GM12878 (cell line): ENCODE measurements at regions not wholly inside any gene's neighbourhood (a gene's known extent, or its start where the extent isn't known, plus 50 kb on each side); places are given as distances from the start of the nearest gene placed in this dataset.

Experiments
- ATAC-seq: fragments of 200-7000 bp; cut with Tn5 transposase; 3 replicates; pipeline ENCODE4 v1.9.1; 2020; ENCODE audit warnings: mild to moderate bottlenecking, moderate library complexity
- BruUV-seq: library from RNA; stranded (reverse); fragments of 400-500 nt; replicated peaks from 2 replicates; lab custom pipeline; 2021; lab: Mats Ljungman, UMichigan
- CTCF ChIA-PET: fragments of 300-600 bp; sonication (Branson Sonifier 250); formaldehyde crosslinking; extraction: SDS; loops from one replicate; lab custom pipeline; 2021; ENCODE audit warnings: inconsistent platforms; lab: Yijun Ruan, JAX
- POLR2A ChIA-PET: fragments of 350-600 bp; formaldehyde crosslinking; extraction: SDS; loops from one replicate; lab custom pipeline; 2021; ENCODE audit warnings: inconsistent platforms; lab: Charles Lee
- RAD21 ChIA-PET: fragments of 300-600 bp; sonication (Branson Sonifier 250); formaldehyde crosslinking; loops from one replicate; lab custom pipeline; 2023; ENCODE audit warnings: antibody characterized with exemption; ENCODE audit not compliant: unreplicated experiment; lab: Charles Lee
- SMC1A ChIA-PET: fragments of 300-600 bp; sonication (Branson Sonifier 250); formaldehyde crosslinking; loops from one replicate; lab custom pipeline; 2023; ENCODE audit not compliant: unreplicated experiment, uncharacterized antibody; lab: Charles Lee
- DNase-seq: peaks from one replicate; pipeline ENCODE4 v3.0.0-alpha.2; 2011; ENCODE audit warnings: low read depth, low spot score
- FAIRE-seq: peaks from 3 replicates; lab custom pipeline; 2011; peaks lifted over from hg19 to GRCh38; lab: Jason Lieb, UNC
- H2AFZ ChIP-seq: 2 replicates; pipeline ENCODE4 v1.6.0; 2011; ENCODE audit warnings: low read depth, low read length, control low read depth; ENCODE audit not compliant: control insufficient read depth
- H3K27ac ChIP-seq: 2 replicates; pipeline ENCODE4 v1.5.1; 2011; ENCODE audit warnings: control low read depth; ENCODE audit not compliant: control insufficient read depth, insufficient read depth
- H3K27me3 ChIP-seq, 2 experiments: replicated peaks in 1 of 2; 2 replicates each; pipeline versions ENCODE4 v1.6.0 to v1.6.1; 2011; ENCODE audit warnings: low read length in 1 of 2; ENCODE audit not compliant: control insufficient read depth in 2 of 2, insufficient read depth in 2 of 2
- H3K36me3 ChIP-seq, 2 experiments: 2 replicates each; pipeline ENCODE4 v1.5.1; 2011; ENCODE audit warnings: low read length in 1 of 2; ENCODE audit not compliant: control insufficient read depth in 2 of 2, insufficient read depth in 2 of 2
- H3K4me1 ChIP-seq: 2 replicates; pipeline ENCODE4 v1.6.1; 2011; ENCODE audit warnings: mild to moderate bottlenecking, low read length, moderate library complexity, mixed read lengths; ENCODE audit not compliant: control insufficient read depth, insufficient read depth
- H3K4me2 ChIP-seq: 2 replicates; pipeline ENCODE4 v1.6.0; 2011; ENCODE audit warnings: control low read depth; ENCODE audit not compliant: control insufficient read depth, insufficient read depth
- H3K4me3 ChIP-seq: fragments of 200-600 bp; sonication (generic); 2 replicates; pipeline ENCODE4 v1.5.1; 2016
- H3K79me2 ChIP-seq: 2 replicates; pipeline ENCODE4 v1.6.0; 2011; ENCODE audit warnings: low read length; ENCODE audit not compliant: control insufficient read depth, insufficient read depth
- H3K9ac ChIP-seq: 2 replicates; pipeline ENCODE4 v1.8.0; 2011; ENCODE audit warnings: low read length, control low read depth, mixed read lengths; ENCODE audit not compliant: control insufficient read depth, insufficient read depth
- H3K9me3 ChIP-seq: replicated peaks from 3 replicates; pipeline ENCODE4 v1.5.1; 2011; ENCODE audit warnings: mild to moderate bottlenecking, low read length; ENCODE audit not compliant: control insufficient read depth, insufficient read depth
- H4K20me1 ChIP-seq: 2 replicates; pipeline ENCODE4 v1.6.0; 2011; ENCODE audit not compliant: control insufficient read depth, insufficient read depth
- BCL11A ChIP-seq: IDR thresholded peaks from 2 replicates; pipeline ENCODE4 v1.6.1; 2011; ENCODE audit warnings: low read depth, low read length
- ETV6 ChIP-seq, 2 experiments: fragments of 450-650 bp in 1 of 2; IDR thresholded peaks in 1 of 2; conservative IDR thresholded peaks in 1 of 2; 2 replicates each; pipeline ENCODE4 v1.6.1; 2014; ENCODE audit warnings: antibody characterized with exemption in 1 of 2, borderline replicate concordance in 1 of 2, low read depth in 1 of 2, mild to moderate bottlenecking in 1 of 2, moderate library complexity in 1 of 2
- FOXM1 ChIP-seq: IDR thresholded peaks from 2 replicates; pipeline ENCODE4 v1.6.1; 2012; ENCODE audit warnings: low read depth, mild to moderate bottlenecking, inconsistent platforms, low read length, moderate library complexity
- IKZF1 ChIP-seq: fragments of 450-650 bp; conservative IDR thresholded peaks from 2 replicates; pipeline ENCODE4 v1.6.1; 2017; ENCODE audit warnings: antibody characterized with exemption, mild to moderate bottlenecking
- KLF5 ChIP-seq: fragments of 450-650 bp; IDR thresholded peaks from 2 replicates; pipeline ENCODE4 v1.6.1; 2014; ENCODE audit warnings: mild to moderate bottlenecking; ENCODE audit not compliant: partially characterized antibody
- MEF2B ChIP-seq: fragments of 450-650 bp; IDR thresholded peaks from 2 replicates; pipeline ENCODE4 v1.6.1; 2018; ENCODE audit warnings: mild to moderate bottlenecking, moderate library complexity; ENCODE audit not compliant: partially characterized antibody, poor library complexity, severe bottlenecking
- NFXL1 ChIP-seq: fragments of 450-650 bp; IDR thresholded peaks from 2 replicates; pipeline ENCODE4 v1.6.1; 2017; ENCODE audit warnings: antibody characterized with exemption, mild to moderate bottlenecking, borderline replicate concordance
- NR2F1 ChIP-seq: fragments of 450-650 bp; conservative IDR thresholded peaks from 2 replicates; pipeline ENCODE4 v1.6.1; 2017; ENCODE audit warnings: mild to moderate bottlenecking
- PRDM15 ChIP-seq: fragments of 450-650 bp; formaldehyde crosslinking; IDR thresholded peaks from 2 replicates; pipeline ENCODE4 v1.4.0; 2020; ENCODE audit warnings: mild to moderate bottlenecking, moderate library complexity
- RCOR1 ChIP-seq: conservative IDR thresholded peaks from 2 replicates; pipeline ENCODE4 v1.6.1; 2012; ENCODE audit warnings: low read depth, low read length, improper control_type of control experiment
- RELA ChIP-seq: fragments of 450-650 bp; IDR thresholded peaks from 2 replicates; pipeline ENCODE4 v1.8.0; 2014; ENCODE audit warnings: borderline replicate concordance; ENCODE audit not compliant: partially characterized antibody
- SMAD1 ChIP-seq: fragments of 450-650 bp; IDR thresholded peaks from 2 replicates; pipeline ENCODE4 v1.6.1; 2018; ENCODE audit warnings: mild to moderate bottlenecking, low read depth; ENCODE audit not compliant: partially characterized antibody
- SREBF1 ChIP-seq: IDR thresholded peaks from 2 replicates; pipeline ENCODE4 v1.6.1; 2012; ENCODE audit warnings: mild to moderate bottlenecking, low read length
- STAT3 ChIP-seq: IDR thresholded peaks from 2 replicates; pipeline ENCODE4 v1.6.1; 2011; ENCODE audit warnings: low read depth, low read length, improper control_type of control experiment
- TARDBP ChIP-seq: IDR thresholded peaks from 2 replicates; pipeline ENCODE4 v1.6.1; 2016; ENCODE audit warnings: borderline replicate concordance
- ZNF207 ChIP-seq: fragments of 450-650 bp; IDR thresholded peaks from 2 replicates; pipeline ENCODE4 v1.6.1; 2014; ENCODE audit warnings: antibody characterized with exemption, mild to moderate bottlenecking, borderline replicate concordance
- WGBS: methylation state at CpG from one replicate; pipeline ENCODE4 v1.1.6; 2016; ENCODE audit warnings: low lambda C conversion rate; ENCODE audit not compliant: insufficient replicate concordance, insufficient coverage; ENCODE audit errors: missing lambda C conversion rate; 5-methylcytosine and 5-hydroxymethylcytosine counted together
- in situ Hi-C: fragments of 300-500 bp; cut with MboI; formaldehyde crosslinking; loops from 9 replicates; pipeline ENCODE4 v1.14.3; 2018; ENCODE audit warnings: mixed read lengths
- intact Hi-C: fragments of 100-400 bp; cut with micrococcal nuclease; formaldehyde crosslinking; loops from one replicate; pipeline ENCODE4 v1.14.2; 2022; ENCODE audit not compliant: unreplicated experiment

- RAD21 ChIA-PET, result no interaction called here
- POLR2A ChIA-PET, result no interaction called here
- CTCF ChIA-PET, result no interaction called here
- no peak overlapping the region for H3K9ac ChIP-seq
- no peaks in the 10 kb centered on the region for H3K27me3 ChIP-seq
- intact Hi-C loops (no loop called here), in situ Hi-C loops (no loop called here)
- no peak for FAIRE-seq
- H3K79me2 ChIP-seq, result no peaks in the 10 kb centered on the region
- H3K4me3 ChIP-seq, result no peak overlapping the region
- no peak for DNase-seq
- no peak overlapping the region for H3K27ac ChIP-seq
- no peak overlapping the region for H3K4me2 ChIP-seq
- no peak overlapping the region for H2AFZ ChIP-seq
- 0% methylated on average over 1 of the region's 1 CpG for WGBS
- no peaks in the 10 kb centered on the region for H3K9me3 ChIP-seq
- SMC1A ChIA-PET, result interaction anchor here (0.6 to 1.7 kb wide), 2 partner anchors 37 to 357 kb away, joined by 3 to 4 read pairs; no protein-coding TSS in a partner anchor
- no peak for TF ChIP-seq NFXL1
- no peak for ATAC-seq
- no peaks in the 10 kb centered on the region for H4K20me1 ChIP-seq
- no peaks in the 10 kb centered on the region for H3K4me1 ChIP-seq
- no TSS peak for BruUV-seq
- no peaks in the 10 kb centered on the region for H3K36me3 ChIP-seq
Measured at GRCh38 chr2:180279581-180279980, 272.5 kb upstream of the CWC22 start.

GRCh38 chr2:180276733-180277132 lies 269.6 kb upstream of the CWC22 start:
- no peak for ATAC-seq
- in situ Hi-C loops, result no loop called here
- no peaks in the 10 kb centered on the region for H4K20me1 ChIP-seq
- ChIA-PET POLR2A (no interaction called here), CTCF (interaction anchor here (0.9 kb wide), 1 partner anchor 65 kb away, joined by 3 read pairs; no protein-coding TSS in a partner anchor), RAD21 (no interaction called here), SMC1A (interaction anchor here (1.2 kb wide), 1 partner anchor 20 kb away, joined by 3 read pairs; no protein-coding TSS in a partner anchor)
- 0% methylated on average over 2 of the region's 2 CpGs for WGBS
- H3K4me1 ChIP-seq, result no peaks in the 10 kb centered on the region
- H3K9ac ChIP-seq, result no peak overlapping the region
- no peaks in the 10 kb centered on the region for H3K79me2 ChIP-seq
- DNase-seq, result no peak
- intact Hi-C loops, result no loop called here
- H3K27me3 ChIP-seq, result no peaks in the 10 kb centered on the region
- H3K27ac ChIP-seq, result no peak overlapping the region
- H2AFZ ChIP-seq, result no peak overlapping the region
- no peak for FAIRE-seq
- H3K4me2 ChIP-seq, result no peak overlapping the region
- H3K4me3 ChIP-seq, result no peak overlapping the region
- H3K36me3 ChIP-seq, result no peaks in the 10 kb centered on the region
- no peaks in the 10 kb centered on the region for H3K9me3 ChIP-seq
- BruUV-seq, result no TSS peak
- TF ChIP-seq PRDM15 (CRISPR knock-in tag) (no peak), RELA (no peak), STAT3 (no peak), BCL11A (no peak), SMAD1 (no peak), SREBF1 (no peak), ETV6 (conservative IDR thresholded peaks at IDR 0.05 in 1 of 2, IDR thresholded peaks at IDR 0.05 in 1 of 2; ENCODE audit: borderline replicate concordance in 1 of 2, low read depth in 1 of 2) (no peak), KLF5 (no peak), RCOR1 (no peak), FOXM1 (no peak), ZNF207 (no peak), IKZF1 (no peak), TARDBP (no peak), NR2F1 (no peak), MEF2B (no peak)
